Endothelial cell of umbilical vein (primary cell): ENCODE measurements at regions not wholly inside any gene's neighbourhood (a gene's known extent, or its start where the extent isn't known, plus 50 kb on each side); places are given as distances from the start of the nearest gene placed in this dataset.

Experiments
- CTCF ChIP-seq, 2 donors: IDR thresholded peaks; 1 replicate in 1 of 2; 2 replicates in 1 of 2; pipeline ENCODE4 v1.5.1; 2011; ENCODE audit warnings: low read length in 2 of 2, mild to moderate bottlenecking in 2 of 2, moderate library complexity in 2 of 2, control low read depth in 1 of 2, inconsistent platforms in 1 of 2, low read depth in 1 of 2; ENCODE audit not compliant: insufficient read depth in 1 of 2; ENCODE audit errors: extremely low read depth in 1 of 2
- EZH2 ChIP-seq: IDR thresholded peaks from 2 replicates; pipeline ENCODE4 v1.6.1; 2012; ENCODE audit warnings: borderline replicate concordance, low read depth, mild to moderate bottlenecking, moderate library complexity, low read length, inconsistent platforms; ENCODE audit not compliant: severe bottlenecking

GRCh38 chr7:17709599-17709998 is 230.7 kb downstream of the SNX13 start:
- TF ChIP-seq EZH2 (no peak), CTCF (IDR thresholded peaks at IDR 0.05; ENCODE audit: extremely low read depth in 1 of 2, insufficient read depth in 1 of 2, low read depth in 1 of 2, low read length in 2 of 2) (no peak)
